ENCODE measurements at regions not wholly inside any gene's neighbourhood (a gene's known extent, or its start where the extent isn't known, plus 50 kb on each side); places are given as distances from the start of the nearest gene placed in this dataset.

GRCh38 chr10:124265776-124266467 is 152.8 kb downstream of the OAT start:
- Histone ChIP-seq H3K27me3 (no peaks in the 10 kb centered on the region), H3K4me3 (no peak overlapping the region), H3K4me1 (no peaks in the 10 kb centered on the region), H3K9me3 (no peaks in the 10 kb centered on the region), H3K36me3 (no peaks in the 10 kb centered on the region), H3K27ac (no peak overlapping the region)
- intact Hi-C loops (cut with DNase I), result loop anchor here (10.0 kb wide), 1 partner anchor 271 kb away; no protein-coding TSS in a partner anchor
- DNase-seq (ENCODE audit: low spot score in 2 of 2), result no peak
- TF ChIP-seq CTCF (IDR thresholded peaks at IDR 0.05), result no peak

GRCh38 chr10:124265391-124265745 is 153.4 kb downstream of the OAT start:
- no peak for DNase-seq (ENCODE audit: low spot score in 2 of 2)
- no peaks in the 10 kb centered on the region for H3K36me3 ChIP-seq
- no peak overlapping the region for H3K4me3 ChIP-seq
- H3K27me3 ChIP-seq, result no peaks in the 10 kb centered on the region
- TF ChIP-seq CTCF (IDR thresholded peaks at IDR 0.05), result no peak
- H3K27ac ChIP-seq, result no peak overlapping the region
- no peaks in the 10 kb centered on the region for H3K4me1 ChIP-seq
- intact Hi-C loops (cut with DNase I), result loop anchor here (10.0 kb wide), 1 partner anchor 271 kb away; no protein-coding TSS in a partner anchor
- no peaks in the 10 kb centered on the region for H3K9me3 ChIP-seq

- no peak for TF ChIP-seq CTCF (IDR thresholded peaks at IDR 0.05)
- intact Hi-C loops (cut with DNase I), result loop anchor here (10.0 kb wide), 1 partner anchor 270 kb away; no protein-coding TSS in a partner anchor
- no peaks in the 10 kb centered on the region for H3K4me1 ChIP-seq
- DNase-seq (ENCODE audit: low spot score in 2 of 2), result no peak
- no peaks in the 10 kb centered on the region for H3K27me3 ChIP-seq
- H3K27ac ChIP-seq, result no peak overlapping the region
- H3K4me3 ChIP-seq, result no peak overlapping the region
- no peaks in the 10 kb centered on the region for H3K9me3 ChIP-seq
- H3K36me3 ChIP-seq, result no peaks in the 10 kb centered on the region
Measured at GRCh38 chr10:124264711-124265390, 153.9 kb downstream of the OAT start.

GRCh38 chr10:124264271-124264670 is 154.5 kb downstream of the OAT start:
- Histone ChIP-seq H3K27me3 (no peaks in the 10 kb centered on the region), H3K9me3 (no peaks in the 10 kb centered on the region), H3K4me3 (no peak overlapping the region), H3K27ac (no peak overlapping the region), H3K4me1 (no peaks in the 10 kb centered on the region), H3K36me3 (no peaks in the 10 kb centered on the region)
- no peak for TF ChIP-seq CTCF (IDR thresholded peaks at IDR 0.05)
- no peak for DNase-seq (ENCODE audit: low spot score in 2 of 2)
- intact Hi-C loops (cut with DNase I), result loop anchor here (10.0 kb wide), 1 partner anchor 269 kb away; no protein-coding TSS in a partner anchor

- H3K9me3 ChIP-seq, result no peaks in the 10 kb centered on the region
- no peak for TF ChIP-seq CTCF (IDR thresholded peaks at IDR 0.05)
- H3K27ac ChIP-seq, result no peak overlapping the region
- H3K27me3 ChIP-seq, result no peaks in the 10 kb centered on the region
- H3K4me1 ChIP-seq, result no peaks in the 10 kb centered on the region
- intact Hi-C loops (cut with DNase I), result loop anchor here (10.0 kb wide), 1 partner anchor 269 kb away; no protein-coding TSS in a partner anchor
- no peak for DNase-seq (ENCODE audit: low spot score in 2 of 2)
- no peak overlapping the region for H3K4me3 ChIP-seq
- no peaks in the 10 kb centered on the region for H3K36me3 ChIP-seq
Measured at GRCh38 chr10:124263726-124264125, 155.0 kb downstream of the OAT start.

Data from ascending aorta (tissue), 2 donors.